ENCODE measurements at regions not wholly inside any gene's neighbourhood (a gene's known extent, or its start where the extent isn't known, plus 50 kb on each side); places are given as distances from the start of the nearest gene placed in this dataset.

- TF ChIP-seq POLR2A (IDR thresholded peaks at IDR 0.05; ENCODE audit: low read length) (no peak), REST (IDR thresholded peaks at IDR 0.05) (no peak), NFE2L2 (conservative IDR thresholded peaks at IDR 0.05; ENCODE audit: low read length) (no peak), HES2 (IDR thresholded peaks at IDR 0.05) (no peak), ELK1 (IDR thresholded peaks at IDR 0.05; ENCODE audit: low read depth, low read length) (no peak), RFX5 (IDR thresholded peaks at IDR 0.05) (no peak), EP300 (IDR thresholded peaks at IDR 0.05) (no peak), MAX (IDR thresholded peaks at IDR 0.05) (no peak)
- TF ChIP-seq, protein P1, sequence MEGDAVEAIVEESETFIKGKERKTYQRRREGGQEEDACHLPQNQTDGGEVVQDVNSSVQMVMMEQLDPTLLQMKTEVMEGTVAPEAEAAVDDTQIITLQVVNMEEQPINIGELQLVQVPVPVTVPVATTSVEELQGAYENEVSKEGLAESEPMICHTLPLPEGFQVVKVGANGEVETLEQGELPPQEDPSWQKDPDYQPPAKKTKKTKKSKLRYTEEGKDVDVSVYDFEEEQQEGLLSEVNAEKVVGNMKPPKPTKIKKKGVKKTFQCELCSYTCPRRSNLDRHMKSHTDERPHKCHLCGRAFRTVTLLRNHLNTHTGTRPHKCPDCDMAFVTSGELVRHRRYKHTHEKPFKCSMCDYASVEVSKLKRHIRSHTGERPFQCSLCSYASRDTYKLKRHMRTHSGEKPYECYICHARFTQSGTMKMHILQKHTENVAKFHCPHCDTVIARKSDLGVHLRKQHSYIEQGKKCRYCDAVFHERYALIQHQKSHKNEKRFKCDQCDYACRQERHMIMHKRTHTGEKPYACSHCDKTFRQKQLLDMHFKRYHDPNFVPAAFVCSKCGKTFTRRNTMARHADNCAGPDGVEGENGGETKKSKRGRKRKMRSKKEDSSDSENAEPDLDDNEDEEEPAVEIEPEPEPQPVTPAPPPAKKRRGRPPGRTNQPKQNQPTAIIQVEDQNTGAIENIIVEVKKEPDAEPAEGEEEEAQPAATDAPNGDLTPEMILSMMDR (IDR thresholded peaks at IDR 0.05) = no peak
- TF ChIP-seq, protein P2, sequence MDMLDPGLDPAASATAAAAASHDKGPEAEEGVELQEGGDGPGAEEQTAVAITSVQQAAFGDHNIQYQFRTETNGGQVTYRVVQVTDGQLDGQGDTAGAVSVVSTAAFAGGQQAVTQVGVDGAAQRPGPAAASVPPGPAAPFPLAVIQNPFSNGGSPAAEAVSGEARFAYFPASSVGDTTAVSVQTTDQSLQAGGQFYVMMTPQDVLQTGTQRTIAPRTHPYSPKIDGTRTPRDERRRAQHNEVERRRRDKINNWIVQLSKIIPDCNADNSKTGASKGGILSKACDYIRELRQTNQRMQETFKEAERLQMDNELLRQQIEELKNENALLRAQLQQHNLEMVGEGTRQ (IDR thresholded peaks at IDR 0.05) = no peak
Observed at GRCh38 chr19:28983430-28983829, 229.5 kb downstream of the UQCRFS1 start.

All from A549 (cell line).